ENCODE measurements at regions not wholly inside any gene's neighbourhood (a gene's known extent, or its start where the extent isn't known, plus 50 kb on each side); places are given as distances from the start of the nearest gene placed in this dataset.

DNA sequence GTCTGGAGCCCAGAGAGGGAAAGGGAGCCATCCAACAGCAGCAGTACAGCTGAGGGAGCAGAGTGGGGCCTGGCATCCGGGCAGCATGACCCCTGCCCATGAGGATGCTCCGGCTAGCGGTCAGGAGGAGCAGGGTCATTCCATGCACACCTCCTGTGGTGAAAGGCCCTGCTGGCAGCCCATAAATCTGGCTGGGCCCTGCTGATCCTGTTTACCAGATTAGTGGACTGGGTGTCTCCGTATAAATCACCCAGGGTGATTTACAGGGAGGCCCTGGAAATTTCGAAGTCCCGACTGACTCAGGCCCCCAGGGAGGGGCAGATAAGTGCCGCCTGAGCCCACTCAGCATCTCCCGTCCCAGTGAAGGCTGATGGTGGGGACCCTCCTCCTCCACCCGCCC is 117.6 kb upstream of the HAND1 start:
- no TSS peak for BruUV-seq (replicated peaks)
- H3K36me3 ChIP-seq (ENCODE audit: insufficient read depth, low read length) = no peaks in the 10 kb centered on the region
- H3K4me2 ChIP-seq (ENCODE audit: low read length) = no peak overlapping the region
- no peaks in the 10 kb centered on the region for H3K79me2 ChIP-seq (ENCODE audit: insufficient read depth, low read depth, low read length)
- no peak overlapping the region for H2AFZ ChIP-seq (ENCODE audit: low read length)
- CTCF ChIA-PET (ENCODE audit: unreplicated experiment) = no interaction called here
- POLR2A ChIA-PET = interaction anchor here (0.7 kb wide), 1 partner anchor 535 kb away, joined by 4 read pairs; no protein-coding TSS in a partner anchor
- intact Hi-C loops (cut with micrococcal nuclease; ENCODE audit: unreplicated experiment) = no loop called here
- H3K4me1 ChIP-seq (ENCODE audit: insufficient read depth, low read length, poor library complexity, severe bottlenecking) = no peaks in the 10 kb centered on the region
- TF ChIP-seq, protein P1, sequence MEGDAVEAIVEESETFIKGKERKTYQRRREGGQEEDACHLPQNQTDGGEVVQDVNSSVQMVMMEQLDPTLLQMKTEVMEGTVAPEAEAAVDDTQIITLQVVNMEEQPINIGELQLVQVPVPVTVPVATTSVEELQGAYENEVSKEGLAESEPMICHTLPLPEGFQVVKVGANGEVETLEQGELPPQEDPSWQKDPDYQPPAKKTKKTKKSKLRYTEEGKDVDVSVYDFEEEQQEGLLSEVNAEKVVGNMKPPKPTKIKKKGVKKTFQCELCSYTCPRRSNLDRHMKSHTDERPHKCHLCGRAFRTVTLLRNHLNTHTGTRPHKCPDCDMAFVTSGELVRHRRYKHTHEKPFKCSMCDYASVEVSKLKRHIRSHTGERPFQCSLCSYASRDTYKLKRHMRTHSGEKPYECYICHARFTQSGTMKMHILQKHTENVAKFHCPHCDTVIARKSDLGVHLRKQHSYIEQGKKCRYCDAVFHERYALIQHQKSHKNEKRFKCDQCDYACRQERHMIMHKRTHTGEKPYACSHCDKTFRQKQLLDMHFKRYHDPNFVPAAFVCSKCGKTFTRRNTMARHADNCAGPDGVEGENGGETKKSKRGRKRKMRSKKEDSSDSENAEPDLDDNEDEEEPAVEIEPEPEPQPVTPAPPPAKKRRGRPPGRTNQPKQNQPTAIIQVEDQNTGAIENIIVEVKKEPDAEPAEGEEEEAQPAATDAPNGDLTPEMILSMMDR (conservative IDR thresholded peaks at IDR 0.05; ENCODE audit: low read length) = no peak
- no peak for TF ChIP-seq EZH2phosphoT487 (IDR thresholded peaks at IDR 0.05; ENCODE audit: borderline replicate concordance, low read depth, low read length)
- H3K4me3 ChIP-seq (ENCODE audit: low read depth, low read length, poor library complexity, severe bottlenecking) = no peak overlapping the region
- DNase-seq (ENCODE audit: low spot score) = no peak
- H3K9me3 ChIP-seq (ENCODE audit: low read length) = no peaks in the 10 kb centered on the region
- no peaks in the 10 kb centered on the region for H4K20me1 ChIP-seq (ENCODE audit: insufficient read depth, low read length)
- no peak overlapping the region for H3K27ac ChIP-seq (ENCODE audit: low read depth, low read length, poor library complexity, severe bottlenecking)
- no peaks in the 10 kb centered on the region for H3K9me2 ChIP-seq (ENCODE audit: insufficient read depth, low read length)

- no peaks in the 10 kb centered on the region for H3K79me2 ChIP-seq (ENCODE audit: insufficient read depth, low read depth, low read length)
- BruUV-seq (replicated peaks) = no TSS peak
- no peak overlapping the region for H3K4me2 ChIP-seq (ENCODE audit: low read length)
- no peaks in the 10 kb centered on the region for H3K9me2 ChIP-seq (ENCODE audit: insufficient read depth, low read length)
- ChIA-PET POLR2A (interaction anchor here (0.7 kb wide), 1 partner anchor 322 kb away, joined by 6 read pairs; no protein-coding TSS in a partner anchor), CTCF (ENCODE audit: unreplicated experiment) (no interaction called here)
- no peak for DNase-seq (ENCODE audit: low spot score)
- H4K20me1 ChIP-seq (ENCODE audit: insufficient read depth, low read length) = no peaks in the 10 kb centered on the region
- TF ChIP-seq, protein P1 (conservative IDR thresholded peaks at IDR 0.05; ENCODE audit: low read length) = no peak
- TF ChIP-seq EZH2phosphoT487 (IDR thresholded peaks at IDR 0.05; ENCODE audit: borderline replicate concordance, low read depth, low read length) = no peak
- H3K4me3 ChIP-seq (ENCODE audit: low read depth, low read length, poor library complexity, severe bottlenecking) = no peak overlapping the region
- H3K4me1 ChIP-seq (ENCODE audit: insufficient read depth, low read length, poor library complexity, severe bottlenecking) = no peaks in the 10 kb centered on the region
- H2AFZ ChIP-seq (ENCODE audit: low read length) = no peak overlapping the region
- intact Hi-C loops (cut with micrococcal nuclease; ENCODE audit: unreplicated experiment) = no loop called here
- no peaks in the 10 kb centered on the region for H3K36me3 ChIP-seq (ENCODE audit: insufficient read depth, low read length)
- H3K9me3 ChIP-seq (ENCODE audit: low read length) = no peaks in the 10 kb centered on the region
- no peak overlapping the region for H3K27ac ChIP-seq (ENCODE audit: low read depth, low read length, poor library complexity, severe bottlenecking)
Measured at GRCh38 chr5:154593796-154594195, 115.8 kb upstream of the HAND1 start.

DNA sequence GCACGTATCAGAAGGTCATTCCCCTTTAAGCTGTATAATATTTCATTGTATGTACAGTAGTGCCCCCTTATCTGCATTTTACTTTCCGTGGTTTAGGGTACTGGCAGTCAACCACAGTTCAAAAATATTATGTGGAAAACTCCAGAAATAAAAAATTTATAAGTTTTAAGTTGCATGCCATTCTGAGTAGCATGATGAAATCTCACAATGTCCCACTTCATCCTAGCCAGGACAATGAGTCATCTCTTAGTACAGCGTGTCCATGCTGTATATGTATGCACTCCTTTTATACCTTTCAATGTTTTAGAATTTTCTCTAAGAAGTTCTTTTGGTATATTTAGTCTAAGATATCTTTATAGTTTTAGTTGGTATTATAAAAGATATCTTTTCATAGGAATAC is 115.0 kb upstream of the HAND1 start:
- no peak overlapping the region for H3K4me3 ChIP-seq (ENCODE audit: low read depth, low read length, poor library complexity, severe bottlenecking)
- no peaks in the 10 kb centered on the region for H3K79me2 ChIP-seq (ENCODE audit: insufficient read depth, low read depth, low read length)
- H2AFZ ChIP-seq (ENCODE audit: low read length) = no peak overlapping the region
- TF ChIP-seq EZH2phosphoT487 (IDR thresholded peaks at IDR 0.05; ENCODE audit: borderline replicate concordance, low read depth, low read length) = no peak
- TF ChIP-seq, protein P1 (conservative IDR thresholded peaks at IDR 0.05; ENCODE audit: low read length) = no peak
- no peak overlapping the region for H3K27ac ChIP-seq (ENCODE audit: low read depth, low read length, poor library complexity, severe bottlenecking)
- no TSS peak for BruUV-seq (replicated peaks)
- no peaks in the 10 kb centered on the region for H3K4me1 ChIP-seq (ENCODE audit: insufficient read depth, low read length, poor library complexity, severe bottlenecking)
- H3K9me2 ChIP-seq (ENCODE audit: insufficient read depth, low read length) = no peaks in the 10 kb centered on the region
- no peak for DNase-seq (ENCODE audit: low spot score)
- ChIA-PET CTCF (ENCODE audit: unreplicated experiment) (no interaction called here), POLR2A (interaction anchor here (0.7 kb wide), 1 partner anchor 33 kb away, joined by 3 read pairs; no protein-coding TSS in a partner anchor)
- no peak overlapping the region for H3K4me2 ChIP-seq (ENCODE audit: low read length)
- H4K20me1 ChIP-seq (ENCODE audit: insufficient read depth, low read length) = no peaks in the 10 kb centered on the region
- no peaks in the 10 kb centered on the region for H3K9me3 ChIP-seq (ENCODE audit: low read length)
- no peaks in the 10 kb centered on the region for H3K36me3 ChIP-seq (ENCODE audit: insufficient read depth, low read length)
- intact Hi-C loops (cut with micrococcal nuclease; ENCODE audit: unreplicated experiment) = no loop called here

All from OCI-LY7 (cell line).